ENCODE measurements at regions not wholly inside any gene's neighbourhood (a gene's known extent, or its start where the extent isn't known, plus 50 kb on each side); places are given as distances from the start of the nearest gene placed in this dataset.

DNA sequence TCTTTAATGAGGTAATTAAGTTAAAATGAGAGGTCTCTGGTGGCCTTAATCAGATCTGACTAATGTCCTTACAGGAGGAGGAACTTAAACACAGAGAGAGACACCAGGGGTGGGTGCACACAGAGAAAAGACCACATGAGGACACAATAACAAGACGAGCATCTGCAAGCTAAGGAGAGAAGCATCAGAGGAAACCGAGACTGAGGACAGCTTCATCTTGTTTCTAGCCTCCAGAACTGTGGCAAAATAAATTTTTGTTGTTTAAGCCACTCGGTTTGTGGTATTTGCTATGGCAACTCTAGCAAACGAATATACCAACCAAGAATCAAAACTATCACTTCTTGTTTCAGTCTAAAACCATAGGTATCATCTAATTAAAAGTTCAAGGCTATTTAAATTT lies 400.1 kb downstream of the PID1 start:
- no peaks in the 10 kb centered on the region for H3K36me3 Mint-ChIP-seq
- H3K4me3 Mint-ChIP-seq = no peak overlapping the region
- H3K9me3 Mint-ChIP-seq = peaks cover 6% of the 10 kb centered on the region
- no peaks in the 10 kb centered on the region for H3K27me3 Mint-ChIP-seq (ENCODE audit: low read depth)
- DNase-seq (ENCODE audit: low spot score in 2 of 2, unreplicated experiment in 2 of 2) = no peak
- TF ChIP-seq, protein P1, sequence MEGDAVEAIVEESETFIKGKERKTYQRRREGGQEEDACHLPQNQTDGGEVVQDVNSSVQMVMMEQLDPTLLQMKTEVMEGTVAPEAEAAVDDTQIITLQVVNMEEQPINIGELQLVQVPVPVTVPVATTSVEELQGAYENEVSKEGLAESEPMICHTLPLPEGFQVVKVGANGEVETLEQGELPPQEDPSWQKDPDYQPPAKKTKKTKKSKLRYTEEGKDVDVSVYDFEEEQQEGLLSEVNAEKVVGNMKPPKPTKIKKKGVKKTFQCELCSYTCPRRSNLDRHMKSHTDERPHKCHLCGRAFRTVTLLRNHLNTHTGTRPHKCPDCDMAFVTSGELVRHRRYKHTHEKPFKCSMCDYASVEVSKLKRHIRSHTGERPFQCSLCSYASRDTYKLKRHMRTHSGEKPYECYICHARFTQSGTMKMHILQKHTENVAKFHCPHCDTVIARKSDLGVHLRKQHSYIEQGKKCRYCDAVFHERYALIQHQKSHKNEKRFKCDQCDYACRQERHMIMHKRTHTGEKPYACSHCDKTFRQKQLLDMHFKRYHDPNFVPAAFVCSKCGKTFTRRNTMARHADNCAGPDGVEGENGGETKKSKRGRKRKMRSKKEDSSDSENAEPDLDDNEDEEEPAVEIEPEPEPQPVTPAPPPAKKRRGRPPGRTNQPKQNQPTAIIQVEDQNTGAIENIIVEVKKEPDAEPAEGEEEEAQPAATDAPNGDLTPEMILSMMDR (IDR thresholded peaks at IDR 0.05; ENCODE audit: unreplicated experiment) = no peak
- H3K4me1 Mint-ChIP-seq = no peaks in the 10 kb centered on the region
- H3K27ac Mint-ChIP-seq = no peak overlapping the region

DNA sequence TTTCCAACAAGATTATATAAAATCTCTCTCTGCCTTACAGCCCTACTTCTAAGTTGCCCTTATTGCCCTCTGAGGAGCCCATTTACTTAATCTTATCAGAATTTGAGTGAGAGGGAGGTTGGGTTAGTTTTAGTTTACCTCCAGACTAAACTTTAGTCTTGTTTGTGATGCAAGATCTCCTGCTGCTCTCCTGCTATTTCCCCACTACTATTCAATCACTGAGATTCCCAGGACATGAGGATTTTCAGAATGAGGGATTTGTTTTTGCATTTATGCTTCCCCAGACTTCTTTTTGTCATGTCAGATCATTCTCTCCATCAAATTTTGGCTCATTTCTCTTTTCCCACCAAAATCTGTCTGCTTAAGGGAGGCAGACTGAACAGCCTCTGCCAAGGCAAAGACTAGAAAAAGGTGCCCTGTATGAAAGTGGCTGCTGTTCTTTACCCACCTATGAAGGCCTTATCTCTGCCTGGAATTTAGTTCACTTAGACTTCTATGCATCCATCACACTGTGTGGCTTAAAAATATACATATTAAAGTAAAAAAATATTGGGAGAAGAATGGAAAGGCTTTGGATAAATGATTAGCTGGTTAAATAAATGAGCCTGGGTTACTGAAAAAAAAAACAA lies 401.3 kb downstream of the PID1 start:
- no peaks in the 10 kb centered on the region for H3K4me1 Mint-ChIP-seq
- H3K4me3 Mint-ChIP-seq = no peak overlapping the region
- peaks cover 6% of the 10 kb centered on the region for H3K9me3 Mint-ChIP-seq
- H3K27me3 Mint-ChIP-seq (ENCODE audit: low read depth) = no peaks in the 10 kb centered on the region
- H3K36me3 Mint-ChIP-seq = no peaks in the 10 kb centered on the region
- no peak for DNase-seq (ENCODE audit: low spot score in 2 of 2, unreplicated experiment in 2 of 2)
- no peak overlapping the region for H3K27ac Mint-ChIP-seq
- TF ChIP-seq, protein P1 (IDR thresholded peaks at IDR 0.05; ENCODE audit: unreplicated experiment) = no peak

DNA sequence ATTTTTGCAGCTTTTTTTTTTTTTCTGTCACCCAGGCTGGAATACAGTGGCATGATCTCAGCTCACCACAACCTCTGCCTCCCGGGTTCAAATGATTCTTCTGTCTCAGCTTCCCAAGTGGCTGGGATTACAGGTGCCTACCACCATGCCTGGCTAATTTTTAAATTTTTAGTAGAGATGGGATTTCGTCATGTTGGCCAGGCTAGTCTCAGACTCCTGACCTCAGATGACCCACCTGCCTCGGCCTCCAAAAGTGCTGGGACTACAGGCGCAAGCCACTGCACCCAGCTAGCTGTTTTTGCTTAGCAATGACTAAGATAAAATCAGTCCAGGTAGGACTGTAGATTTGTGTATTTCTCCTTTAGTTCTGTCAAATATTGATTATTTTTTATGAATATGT lies 403.7 kb downstream of the PID1 start:
- no peaks in the 10 kb centered on the region for H3K27me3 Mint-ChIP-seq (ENCODE audit: low read depth)
- H3K4me1 Mint-ChIP-seq = no peaks in the 10 kb centered on the region
- no peaks in the 10 kb centered on the region for H3K36me3 Mint-ChIP-seq
- DNase-seq (ENCODE audit: low spot score in 2 of 2, unreplicated experiment in 2 of 2) = no peak
- H3K4me3 Mint-ChIP-seq = no peak overlapping the region
- no peak overlapping the region for H3K27ac Mint-ChIP-seq
- TF ChIP-seq, protein P1 (IDR thresholded peaks at IDR 0.05; ENCODE audit: unreplicated experiment) = no peak
- H3K9me3 Mint-ChIP-seq = peaks cover 6% of the 10 kb centered on the region

DNA sequence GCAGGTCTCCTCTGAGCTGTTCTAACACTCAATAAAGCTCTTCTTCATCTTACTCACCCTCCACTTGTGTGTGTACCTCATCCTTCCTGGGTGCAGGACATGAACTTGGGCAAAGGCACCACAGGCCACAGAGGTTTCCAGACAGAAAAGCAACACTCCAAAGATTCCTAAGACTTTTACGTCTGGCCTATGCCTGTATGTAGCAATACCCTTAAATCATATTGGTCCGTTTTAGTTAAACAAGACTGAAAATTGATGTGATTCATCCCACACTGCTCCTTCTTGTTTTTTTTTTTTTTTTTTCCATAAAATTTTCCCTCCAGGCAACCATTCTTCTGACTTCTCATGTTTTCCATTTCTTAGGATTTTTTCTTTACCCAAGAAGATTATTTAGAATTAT lies 404.3 kb downstream of the PID1 start:
- no peaks in the 10 kb centered on the region for H3K36me3 Mint-ChIP-seq
- H3K9me3 Mint-ChIP-seq = peaks cover 6% of the 10 kb centered on the region
- TF ChIP-seq, protein P1 (IDR thresholded peaks at IDR 0.05; ENCODE audit: unreplicated experiment) = no peak
- H3K4me3 Mint-ChIP-seq = no peak overlapping the region
- no peak overlapping the region for H3K27ac Mint-ChIP-seq
- no peaks in the 10 kb centered on the region for H3K4me1 Mint-ChIP-seq
- no peaks in the 10 kb centered on the region for H3K27me3 Mint-ChIP-seq (ENCODE audit: low read depth)
- no peak for DNase-seq (ENCODE audit: low spot score in 2 of 2, unreplicated experiment in 2 of 2)

DNA sequence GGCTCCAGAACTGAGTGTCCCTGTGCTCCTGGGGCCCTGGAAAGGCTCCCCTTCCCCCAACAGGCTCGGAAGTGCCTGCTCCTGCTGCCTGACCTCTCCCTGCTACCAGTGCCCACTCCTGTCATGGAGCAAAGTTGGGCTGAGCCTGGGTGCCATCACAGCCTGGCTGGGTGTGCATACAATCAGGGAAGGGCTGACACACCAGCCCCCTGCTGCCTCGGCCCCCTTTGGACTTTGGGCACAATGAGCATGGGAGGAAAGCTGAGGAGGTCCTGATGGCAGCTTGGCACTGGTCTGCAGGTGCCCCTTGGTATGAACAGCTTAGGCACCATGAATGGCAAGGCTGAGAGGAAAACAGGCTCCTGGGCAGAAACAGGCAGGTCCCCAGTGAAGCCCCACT lies 405.0 kb downstream of the PID1 start:
- DNase-seq (ENCODE audit: low spot score in 2 of 2, unreplicated experiment in 2 of 2) = no peak
- TF ChIP-seq, protein P1 (IDR thresholded peaks at IDR 0.05; ENCODE audit: unreplicated experiment) = no peak
- no peaks in the 10 kb centered on the region for H3K27me3 Mint-ChIP-seq (ENCODE audit: low read depth)
- no peak overlapping the region for H3K27ac Mint-ChIP-seq
- H3K36me3 Mint-ChIP-seq = no peaks in the 10 kb centered on the region
- peaks cover 6% of the 10 kb centered on the region for H3K9me3 Mint-ChIP-seq
- H3K4me3 Mint-ChIP-seq = no peak overlapping the region
- H3K4me1 Mint-ChIP-seq = no peaks in the 10 kb centered on the region

DNA sequence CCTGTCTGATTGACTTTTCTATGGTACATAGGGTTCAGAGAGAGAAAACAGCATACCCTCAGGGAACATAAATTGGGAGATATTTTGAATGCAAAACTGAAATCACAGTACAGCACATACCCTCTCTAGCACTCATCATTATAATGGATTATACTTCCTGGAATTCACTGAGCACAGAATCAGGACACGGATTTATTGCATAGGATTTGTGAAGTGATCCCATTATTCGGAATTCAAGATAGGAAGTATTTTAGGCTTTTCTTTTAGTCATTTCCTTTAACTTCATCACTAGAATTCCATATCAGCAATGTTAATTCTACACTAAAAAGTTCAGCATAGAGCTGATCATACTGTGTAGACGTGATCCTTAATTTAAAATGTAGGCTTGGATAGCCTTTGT lies 407.0 kb downstream of the PID1 start:
- TF ChIP-seq, protein P1 (IDR thresholded peaks at IDR 0.05; ENCODE audit: unreplicated experiment) = no peak
- Mint-ChIP-seq H3K36me3 (no peaks in the 10 kb centered on the region), H3K9me3 (peaks cover 6% of the 10 kb centered on the region), H3K4me3 (no peak overlapping the region), H3K4me1 (peaks cover 4% of the 10 kb centered on the region), H3K27ac (no peak overlapping the region), H3K27me3 (ENCODE audit: low read depth) (no peaks in the 10 kb centered on the region)
- DNase-seq (ENCODE audit: low spot score in 2 of 2, unreplicated experiment in 2 of 2) = no peak

All from mesothelial cell of epicardium (in vitro differentiated cells).